ENCODE measurements at regions not wholly inside any gene's neighbourhood (a gene's known extent, or its start where the extent isn't known, plus 50 kb on each side); places are given as distances from the start of the nearest gene placed in this dataset.
A peak's percentile ranks its signal among the peaks of the same experiment; 100 is the strongest.

DNA sequence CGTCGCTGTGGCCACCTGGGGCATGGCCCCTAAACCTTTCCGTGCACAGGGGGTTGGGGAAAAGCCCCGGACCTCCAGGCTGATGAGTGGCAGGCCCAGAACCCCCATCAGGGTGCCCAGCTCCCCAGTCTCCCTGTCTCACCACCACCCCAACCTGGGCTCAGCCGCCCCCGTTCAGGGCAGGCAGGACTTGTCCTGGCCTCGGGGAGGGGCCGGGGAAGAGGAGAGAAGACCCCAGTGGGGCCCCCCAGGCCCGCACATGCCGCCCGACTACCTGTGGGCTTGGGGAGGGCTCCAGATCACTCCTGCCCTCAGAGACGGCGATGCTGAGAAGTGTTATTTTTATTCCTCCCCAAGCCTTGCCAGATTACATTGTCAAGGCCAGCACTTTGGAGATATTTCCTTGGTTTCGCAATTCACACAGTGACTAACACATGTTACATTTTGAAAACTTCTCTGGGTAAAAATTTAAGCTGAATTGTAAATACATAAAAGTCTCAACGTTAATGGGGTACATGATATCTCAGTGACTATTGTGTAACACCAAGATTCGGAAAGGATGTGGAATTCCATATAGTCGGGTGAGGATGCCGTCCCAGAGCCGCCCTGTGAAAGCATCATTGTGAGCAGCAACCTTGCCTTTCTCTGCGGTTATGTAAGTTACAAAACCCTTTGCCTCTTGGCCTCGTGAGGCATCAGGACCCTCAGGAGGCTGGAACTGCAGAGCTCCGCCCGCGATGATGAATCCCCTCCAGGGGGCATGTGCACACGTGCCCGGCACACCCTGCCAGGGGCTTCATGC lies 85.6 kb upstream of the DIO3 start:
- DNase-seq (ENCODE audit: insufficient read length, low spot score) (no peak), FAIRE-seq (peak; percentile 70)
- no peak for TF ChIP-seq POLR2A (IDR thresholded peaks at IDR 0.05; ENCODE audit: low read depth, low read length)

DNA sequence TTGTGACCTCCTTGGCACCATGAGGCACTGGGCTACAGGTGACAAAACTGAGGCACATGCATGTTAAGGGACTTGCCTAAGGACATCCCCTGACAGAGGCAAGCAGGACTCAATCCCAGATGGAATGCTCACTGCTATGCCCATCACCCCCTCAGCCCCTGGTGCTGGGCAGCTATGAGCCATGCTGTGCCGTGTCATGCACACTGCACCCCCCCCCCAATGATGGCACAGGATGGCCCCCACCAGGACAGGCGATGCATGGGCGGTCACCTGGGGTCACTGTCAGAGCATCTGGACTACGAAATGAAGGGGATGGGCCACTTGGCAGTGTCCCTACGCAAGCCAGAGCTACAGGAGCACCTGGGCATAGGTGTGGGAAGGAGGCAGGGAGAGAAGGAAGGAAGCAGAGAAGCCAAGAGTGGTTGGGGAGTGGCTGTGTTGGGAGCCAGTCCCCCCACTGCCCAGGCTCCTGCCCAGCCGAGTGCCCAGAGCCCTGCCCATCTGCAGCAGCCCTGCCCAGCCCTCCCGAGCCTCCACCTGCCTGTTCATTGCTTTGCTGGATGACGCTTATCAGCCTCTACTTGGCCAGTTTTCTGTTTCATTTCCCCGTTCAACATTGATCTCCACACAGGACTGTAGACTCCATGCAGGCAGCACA lies 84.9 kb upstream of the DIO3 start:
- DNase-seq (ENCODE audit: insufficient read length, low spot score) (no peak), FAIRE-seq (no peak)
- TF ChIP-seq POLR2A (IDR thresholded peaks at IDR 0.05; ENCODE audit: low read depth, low read length), result no peak

DNA sequence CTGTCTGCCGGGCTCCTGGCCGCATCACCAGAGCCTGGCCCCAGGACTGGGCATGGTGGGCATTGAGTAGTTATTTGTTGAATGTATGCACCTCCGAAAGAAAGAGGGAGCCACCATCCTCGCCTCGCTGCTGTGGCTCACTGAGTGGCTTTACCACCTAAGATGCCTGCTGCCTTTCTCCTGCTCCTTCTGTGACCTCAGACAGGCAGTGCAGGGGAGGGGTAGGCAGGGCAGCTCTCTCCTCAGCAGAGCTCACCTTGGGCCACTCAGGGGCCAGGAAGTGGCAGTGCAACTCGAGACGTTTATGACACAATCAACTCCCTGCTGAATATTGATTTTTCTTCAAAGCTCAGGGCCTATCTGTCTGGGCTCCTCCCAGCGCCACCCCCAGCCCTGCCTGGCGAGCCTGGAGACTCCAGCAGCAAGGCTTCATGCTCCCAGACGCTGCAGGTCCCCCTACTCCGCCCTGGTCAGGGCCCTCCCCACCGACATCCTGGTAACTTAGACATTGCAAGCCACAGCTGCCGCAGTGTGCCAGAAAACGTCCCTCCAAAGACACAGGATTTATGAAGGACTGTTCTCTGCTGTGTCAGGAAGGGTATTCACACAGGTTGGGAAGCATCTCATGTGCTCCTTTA lies 84.3 kb upstream of the DIO3 start:
- TF ChIP-seq POLR2A (IDR thresholded peaks at IDR 0.05; ENCODE audit: low read depth, low read length), result no peak
- FAIRE-seq, result peak; percentile 15
- DNase-seq (ENCODE audit: insufficient read length, low spot score), result peak; percentile 40

DNA sequence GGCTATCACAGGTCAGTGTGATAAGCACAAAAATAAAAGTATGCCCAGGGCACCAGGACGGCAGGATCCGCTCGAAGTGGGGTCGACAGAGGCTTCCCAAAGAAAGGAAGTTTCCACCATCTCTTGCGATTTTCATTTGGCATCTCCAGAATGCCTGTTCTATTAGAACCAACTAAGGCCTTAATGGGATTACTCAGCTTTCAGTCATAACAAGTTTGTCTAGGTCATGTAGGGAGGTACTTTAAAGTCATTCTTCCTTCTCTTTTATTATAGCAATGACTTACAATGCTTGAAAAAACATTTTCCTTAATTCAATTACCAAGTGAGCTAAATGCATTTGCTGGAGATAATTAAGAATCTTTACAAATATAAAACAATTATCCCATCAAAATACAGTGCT lies 83.6 kb upstream of the DIO3 start:
- no peak for FAIRE-seq
- TF ChIP-seq POLR2A (IDR thresholded peaks at IDR 0.05; ENCODE audit: low read depth, low read length), result no peak
- no peak for DNase-seq (ENCODE audit: insufficient read length, low spot score)

- DNase-seq (ENCODE audit: insufficient read length, low spot score), result no peak
- FAIRE-seq, result no peak
- no peak for TF ChIP-seq POLR2A (IDR thresholded peaks at IDR 0.05; ENCODE audit: low read depth, low read length)
Measured at GRCh38 chr14:101478096-101478495, 83.2 kb upstream of the DIO3 start.

- no peak for TF ChIP-seq POLR2A (IDR thresholded peaks at IDR 0.05; ENCODE audit: low read depth, low read length)
- no peak for DNase-seq (ENCODE audit: insufficient read length, low spot score)
- FAIRE-seq, result no peak
Measured at GRCh38 chr14:101478796-101479410, 82.4 kb upstream of the DIO3 start.

GRCh38 chr14:101480022-101480746 lies 81.1 kb upstream of the DIO3 start:
- TF ChIP-seq POLR2A (IDR thresholded peaks at IDR 0.05; ENCODE audit: low read depth, low read length), result no peak
- no peak for FAIRE-seq
- DNase-seq (ENCODE audit: insufficient read length, low spot score), result no peak

DNA sequence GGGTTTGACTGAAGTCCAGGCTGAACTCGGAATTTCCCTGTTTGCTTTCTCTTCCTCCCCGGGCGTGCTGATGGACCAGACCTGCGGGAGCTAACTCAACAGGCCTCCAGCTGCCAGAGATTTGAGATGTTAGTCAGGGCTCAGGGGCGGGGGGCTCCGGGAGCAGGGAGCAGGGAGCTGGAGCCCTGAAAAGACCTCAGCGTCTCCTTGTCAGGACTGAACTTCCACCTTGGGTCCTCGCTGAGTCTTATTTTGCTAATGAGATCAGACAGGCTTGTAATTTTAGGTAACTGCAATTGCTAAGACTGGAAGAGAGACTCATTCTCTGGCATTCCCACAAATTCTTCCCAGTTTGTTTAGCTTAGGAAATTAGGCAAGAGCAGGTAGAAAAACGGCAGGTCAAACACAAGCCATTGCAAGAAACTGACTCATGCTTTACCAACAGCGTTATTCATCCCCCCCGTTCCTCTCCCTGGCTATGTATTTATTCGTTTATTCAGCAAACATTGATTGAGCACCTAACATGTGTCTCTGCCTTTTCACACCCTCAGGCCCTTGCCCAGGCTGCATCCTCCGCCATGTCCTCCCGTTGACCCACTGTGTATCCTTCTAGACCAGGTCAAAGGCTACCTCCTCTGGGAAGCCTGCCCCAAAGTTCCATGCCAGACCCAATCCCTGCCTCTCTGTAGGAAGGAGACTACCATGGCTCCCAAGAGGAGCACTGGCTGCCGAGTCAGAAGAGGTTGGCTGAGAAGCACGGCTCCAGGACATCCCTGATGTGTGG lies 80.4 kb upstream of the DIO3 start:
- peak; percentile 94 for FAIRE-seq
- TF ChIP-seq POLR2A (IDR thresholded peaks at IDR 0.05; ENCODE audit: low read depth, low read length), result no peak
- peak; percentile 40 for DNase-seq (ENCODE audit: insufficient read length, low spot score)

- DNase-seq (ENCODE audit: insufficient read length, low spot score) (no peak), FAIRE-seq (no peak)
- TF ChIP-seq POLR2A (IDR thresholded peaks at IDR 0.05; ENCODE audit: low read depth, low read length), result no peak
Measured at GRCh38 chr14:101481557-101481956, 79.7 kb upstream of the DIO3 start.

- FAIRE-seq (no peak), DNase-seq (ENCODE audit: insufficient read length, low spot score) (no peak)
- no peak for TF ChIP-seq POLR2A (IDR thresholded peaks at IDR 0.05; ENCODE audit: low read depth, low read length)
Measured at GRCh38 chr14:101482066-101482465, 79.2 kb upstream of the DIO3 start.

DNA sequence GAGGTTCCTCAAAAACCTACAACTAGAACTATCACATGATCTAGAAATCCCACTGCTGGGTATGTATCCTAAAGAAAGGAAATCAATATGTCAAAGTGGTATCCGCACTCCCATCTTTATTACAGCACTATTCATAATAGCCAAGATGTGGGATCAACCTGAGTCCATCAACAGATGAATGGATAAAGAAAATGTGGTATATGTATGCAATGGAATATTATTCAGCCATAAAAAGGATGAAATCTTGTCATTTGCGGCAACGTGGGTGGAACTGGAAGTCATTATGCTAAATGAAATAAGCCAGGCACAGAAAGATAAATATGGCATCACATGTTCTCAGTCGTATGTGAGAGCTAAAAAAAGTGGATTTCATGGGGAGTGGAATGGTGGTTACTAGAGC lies 77.5 kb upstream of the DIO3 start:
- no peak for FAIRE-seq
- no peak for DNase-seq (ENCODE audit: insufficient read length, low spot score)
- no peak for TF ChIP-seq POLR2A (IDR thresholded peaks at IDR 0.05; ENCODE audit: low read depth, low read length)

DNA sequence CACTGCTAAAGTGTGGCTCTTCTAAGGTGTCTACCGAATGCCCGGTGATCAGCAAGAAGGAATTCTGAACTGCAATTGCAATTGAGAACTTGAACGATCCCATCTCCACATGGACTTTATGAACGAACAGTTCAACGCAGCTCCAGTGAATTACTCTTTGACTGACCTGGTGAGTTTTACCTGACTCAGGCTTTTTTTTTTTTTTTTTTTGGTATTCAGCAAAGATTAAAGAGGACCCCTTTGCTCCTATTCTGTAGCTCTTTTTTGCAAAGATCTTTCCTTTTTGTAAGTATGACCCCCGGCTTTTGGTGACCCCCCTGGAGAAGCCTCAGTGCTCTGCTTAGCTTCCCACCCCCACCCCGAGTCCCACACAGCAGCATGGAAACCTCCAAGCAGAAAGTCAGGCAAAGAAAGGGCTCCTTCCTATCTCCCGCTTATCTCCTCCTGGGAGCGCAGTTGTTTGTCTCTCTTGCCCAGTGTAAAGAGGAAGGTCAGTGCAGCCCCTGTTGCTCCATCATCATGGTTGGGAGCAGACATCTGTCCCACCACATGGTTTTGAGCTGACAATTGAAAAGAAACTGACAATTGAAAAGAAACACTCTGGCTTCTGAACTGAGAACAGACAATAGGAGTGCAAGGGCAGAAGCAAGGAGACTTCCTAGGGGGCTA lies 72.1 kb upstream of the DIO3 start:
- TF ChIP-seq POLR2A (IDR thresholded peaks at IDR 0.05; ENCODE audit: low read depth, low read length), result no peak
- DNase-seq (ENCODE audit: insufficient read length, low spot score), result no peak
- FAIRE-seq, result no peak
